GM12874 (cell line): ENCODE measurements at regions not wholly inside any gene's neighbourhood (a gene's known extent, or its start where the extent isn't known, plus 50 kb on each side); places are given as distances from the start of the nearest gene placed in this dataset.
A peak's percentile ranks its signal among the peaks of the same experiment; 100 is the strongest.

Experiments used
- CTCF ChIP-seq: IDR thresholded peaks from 2 replicates; pipeline ENCODE4 v1.5.1; 2011; ENCODE audit warnings: low read depth, mild to moderate bottlenecking, control low read depth, low read length, moderate library complexity; ENCODE audit not compliant: insufficient read depth

GRCh38 chrX:140608111-140608510 is 101.4 kb upstream of the LINC00632 start:
- no peak for TF ChIP-seq CTCF

GRCh38 chrX:140602140-140602539 is 97.3 kb upstream of the SOX3 start:
- no peak for TF ChIP-seq CTCF

- no peak for TF ChIP-seq CTCF
Observed at GRCh38 chrX:140599851-140600250, 95.0 kb upstream of the SOX3 start.

- TF ChIP-seq CTCF, result no peak
Observed at GRCh38 chrX:140589657-140590056, 84.8 kb upstream of the SOX3 start.

- TF ChIP-seq CTCF, result no peak
Observed at GRCh38 chrX:140586951-140587350, 82.1 kb upstream of the SOX3 start.

- TF ChIP-seq CTCF, result no peak
Observed at GRCh38 chrX:140580478-140580877, 75.6 kb upstream of the SOX3 start.

GRCh38 chrX:140572724-140573123 is 67.9 kb upstream of the SOX3 start:
- TF ChIP-seq CTCF, result peak; percentile 67

- no peak for TF ChIP-seq CTCF
Observed at GRCh38 chrX:140563893-140564292, 59.0 kb upstream of the SOX3 start.
